ENCODE measurements at regions not wholly inside any gene's neighbourhood (a gene's known extent, or its start where the extent isn't known, plus 50 kb on each side); places are given as distances from the start of the nearest gene placed in this dataset.

DNA sequence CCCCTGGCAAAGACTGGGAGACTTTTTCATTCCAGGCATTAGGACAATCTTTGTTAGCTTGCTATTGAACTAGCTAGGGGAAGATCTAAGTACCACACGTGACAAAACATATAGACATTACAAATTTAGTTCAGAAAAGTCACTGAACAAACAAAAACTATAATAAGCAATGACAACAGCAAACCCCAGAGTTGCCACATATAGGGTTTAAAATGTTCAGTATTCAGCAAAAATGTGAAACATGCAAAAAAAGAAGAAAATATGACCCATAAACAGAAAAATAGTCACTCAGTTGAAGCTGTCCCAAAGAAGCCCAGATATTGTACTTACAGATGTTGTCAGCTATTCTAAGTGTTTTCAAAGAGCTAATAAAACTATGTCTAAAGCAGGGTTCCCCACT lies 431.1 kb upstream of the CDH2 start:
- TF ChIP-seq EZH2 (IDR thresholded peaks at IDR 0.05; ENCODE audit: borderline replicate concordance, insufficient read depth, low read depth, low read length, poor library complexity, severe bottlenecking) (no peak), CTCF (IDR thresholded peaks at IDR 0.05) (no peak)

All from B cell (primary cell).